SU-DHL-6 (cell line): ENCODE measurements at regions not wholly inside any gene's neighbourhood (a gene's known extent, or its start where the extent isn't known, plus 50 kb on each side); places are given as distances from the start of the nearest gene placed in this dataset.

ENCODE experiments used
- H2AFZ ChIP-seq: fragments of 200-600 bp; sonication (generic); 2 replicates; pipeline ENCODE4 v1.6.1; 2014; ENCODE audit warnings: low read depth, mild to moderate bottlenecking, moderate library complexity, mixed read lengths, antibody characterized with exemption, low read length; ENCODE audit not compliant: severe bottlenecking
- H3F3A ChIP-seq: fragments of 200-600 bp; shearing (Covaris generic); 2 replicates; pipeline ENCODE4 v1.6.0; 2016; ENCODE audit warnings: antibody characterized with exemption, mild to moderate bottlenecking; ENCODE audit not compliant: insufficient read depth
- H3K27ac ChIP-seq: fragments of 200-600 bp; sonication (generic); 2 replicates; pipeline ENCODE4 v1.5.1; 2016; ENCODE audit warnings: low read depth, mild to moderate bottlenecking, low read length, moderate library complexity, mixed read lengths
- H3K27me3 ChIP-seq: fragments of 200-600 bp; sonication (generic), shearing (Covaris generic); 2 replicates; pipeline ENCODE4 v1.6.0; 2014; ENCODE audit warnings: mild to moderate bottlenecking, low read length
- H3K36me3 ChIP-seq: fragments of 200-600 bp; sonication (generic); 2 replicates; pipeline ENCODE4 v1.6.1; 2014; ENCODE audit warnings: mild to moderate bottlenecking, low read length, mixed read lengths
- H3K4me2 ChIP-seq: fragments of 300-600, 200-600 bp; shearing (Covaris generic), sonication (generic); 2 replicates; pipeline ENCODE4 v1.6.0; 2014; ENCODE audit warnings: low read length, low read depth, mild to moderate bottlenecking; ENCODE audit not compliant: poor library complexity, severe bottlenecking
- H3K4me3 ChIP-seq: fragments of 200-600 bp; sonication (generic); 2 replicates; pipeline ENCODE4 v1.5.1; 2014; ENCODE audit warnings: antibody characterized with exemption, low read length, mild to moderate bottlenecking, mixed read lengths; ENCODE audit not compliant: insufficient read depth, poor library complexity, severe bottlenecking
- H3K79me2 ChIP-seq: fragments of 200-600 bp; sonication (generic); 2 replicates; pipeline ENCODE4 v1.6.1; 2014; ENCODE audit warnings: mild to moderate bottlenecking, low read length, moderate library complexity; ENCODE audit not compliant: insufficient read depth
- H3K9ac ChIP-seq: fragments of 200-600 bp; sonication (generic); 2 replicates; pipeline ENCODE4 v1.7.0; 2014; ENCODE audit warnings: mild to moderate bottlenecking, low read length
- H3K9me2 ChIP-seq: fragments of 200-600 bp; sonication (generic); replicated peaks from 2 replicates; pipeline ENCODE4 v1.6.1; 2014; ENCODE audit warnings: low read length; ENCODE audit not compliant: insufficient read depth
- H3K9me3 ChIP-seq: fragments of 200-600 bp; sonication (generic); 2 replicates; pipeline ENCODE4 v1.6.1; 2014; ENCODE audit warnings: low read length, mixed read lengths; ENCODE audit not compliant: insufficient read depth
- H4K20me1 ChIP-seq: fragments of 200-600 bp; sonication (generic); 2 replicates; pipeline ENCODE4 v1.6.1; 2014; ENCODE audit warnings: low read depth, mild to moderate bottlenecking, antibody characterized with exemption, low read length, moderate library complexity, mixed read lengths
- EZH2phosphoT487 ChIP-seq: fragments of 200-600 bp; sonication (generic), shearing (Covaris generic); conservative IDR thresholded peaks from 2 replicates; pipeline ENCODE4 v1.6.1; 2018; ENCODE audit warnings: mild to moderate bottlenecking, antibody characterized with exemption, low read length, moderate library complexity, mixed read lengths
- TF ChIP-seq, protein P1 (sequence below): fragments of 200-600 bp; sonication (generic); IDR thresholded peaks from one replicate; pipeline ENCODE4 v1.5.1; 2017; ENCODE audit warnings: antibody characterized with exemption, mild to moderate bottlenecking, low read length, moderate library complexity; ENCODE audit not compliant: insufficient read depth, poor library complexity, severe bottlenecking

DNA sequence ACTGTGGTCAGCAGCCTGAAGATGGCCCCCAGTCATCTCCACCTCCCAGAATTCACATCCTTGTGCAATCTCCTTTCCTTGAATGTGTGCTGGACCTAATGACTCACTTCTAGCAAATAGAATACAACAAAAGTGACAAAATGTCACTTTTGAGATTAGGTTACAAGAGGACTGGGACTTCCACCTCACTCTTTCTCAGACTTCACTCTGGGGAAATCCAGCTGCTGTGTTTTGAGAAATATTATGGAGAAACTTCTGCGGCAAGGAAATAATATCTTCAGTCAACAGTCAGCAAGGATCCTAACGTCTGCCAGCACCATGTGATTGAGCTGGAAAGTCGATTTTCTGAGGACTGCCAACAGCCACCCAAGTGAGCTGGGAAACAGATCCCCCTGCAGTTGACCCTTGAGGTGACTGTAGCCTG lies 70.5 kb upstream of the GADD45A start:
- H3K9me2 ChIP-seq = no peaks in the 10 kb centered on the region
- H3K27me3 ChIP-seq = no peaks in the 10 kb centered on the region
- no peak overlapping the region for H3K4me2 ChIP-seq
- no peaks in the 10 kb centered on the region for H3F3A ChIP-seq
- TF ChIP-seq, protein P1, sequence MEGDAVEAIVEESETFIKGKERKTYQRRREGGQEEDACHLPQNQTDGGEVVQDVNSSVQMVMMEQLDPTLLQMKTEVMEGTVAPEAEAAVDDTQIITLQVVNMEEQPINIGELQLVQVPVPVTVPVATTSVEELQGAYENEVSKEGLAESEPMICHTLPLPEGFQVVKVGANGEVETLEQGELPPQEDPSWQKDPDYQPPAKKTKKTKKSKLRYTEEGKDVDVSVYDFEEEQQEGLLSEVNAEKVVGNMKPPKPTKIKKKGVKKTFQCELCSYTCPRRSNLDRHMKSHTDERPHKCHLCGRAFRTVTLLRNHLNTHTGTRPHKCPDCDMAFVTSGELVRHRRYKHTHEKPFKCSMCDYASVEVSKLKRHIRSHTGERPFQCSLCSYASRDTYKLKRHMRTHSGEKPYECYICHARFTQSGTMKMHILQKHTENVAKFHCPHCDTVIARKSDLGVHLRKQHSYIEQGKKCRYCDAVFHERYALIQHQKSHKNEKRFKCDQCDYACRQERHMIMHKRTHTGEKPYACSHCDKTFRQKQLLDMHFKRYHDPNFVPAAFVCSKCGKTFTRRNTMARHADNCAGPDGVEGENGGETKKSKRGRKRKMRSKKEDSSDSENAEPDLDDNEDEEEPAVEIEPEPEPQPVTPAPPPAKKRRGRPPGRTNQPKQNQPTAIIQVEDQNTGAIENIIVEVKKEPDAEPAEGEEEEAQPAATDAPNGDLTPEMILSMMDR = no peak
- no peak for TF ChIP-seq EZH2phosphoT487
- no peak overlapping the region for H2AFZ ChIP-seq
- no peaks in the 10 kb centered on the region for H3K36me3 ChIP-seq
- no peaks in the 10 kb centered on the region for H3K9me3 ChIP-seq
- H3K79me2 ChIP-seq = no peaks in the 10 kb centered on the region
- H3K27ac ChIP-seq = no peak overlapping the region
- H4K20me1 ChIP-seq = no peaks in the 10 kb centered on the region
- H3K4me3 ChIP-seq = no peak overlapping the region
- no peak overlapping the region for H3K9ac ChIP-seq

DNA sequence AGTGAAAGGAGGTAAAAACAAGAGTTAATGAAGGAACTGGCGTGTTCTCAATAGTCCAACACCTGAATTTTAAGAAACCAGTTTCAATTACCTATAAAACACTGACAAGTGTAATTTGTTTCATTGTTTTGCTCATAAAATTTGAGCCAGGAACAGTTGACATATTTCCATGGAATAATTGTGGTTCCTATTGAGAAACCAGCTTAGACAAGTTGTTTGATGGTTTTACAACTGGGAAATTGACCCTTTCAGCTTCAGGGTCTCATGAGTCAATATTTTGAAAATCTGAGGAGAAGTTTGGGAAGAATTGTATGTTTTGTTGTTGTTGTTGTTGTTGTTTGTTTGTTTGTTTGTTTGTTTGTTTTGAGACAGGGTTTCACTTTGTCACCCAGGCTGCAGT lies 69.1 kb upstream of the GADD45A start:
- H3K4me3 ChIP-seq = no peak overlapping the region
- no peaks in the 10 kb centered on the region for H3F3A ChIP-seq
- no peaks in the 10 kb centered on the region for H3K36me3 ChIP-seq
- H3K79me2 ChIP-seq = no peaks in the 10 kb centered on the region
- H2AFZ ChIP-seq = no peak overlapping the region
- H3K9ac ChIP-seq = no peak overlapping the region
- no peaks in the 10 kb centered on the region for H3K27me3 ChIP-seq
- no peaks in the 10 kb centered on the region for H4K20me1 ChIP-seq
- H3K9me2 ChIP-seq = no peaks in the 10 kb centered on the region
- no peak overlapping the region for H3K27ac ChIP-seq
- TF ChIP-seq EZH2phosphoT487 = no peak
- TF ChIP-seq, protein P1 = no peak
- H3K4me2 ChIP-seq = no peak overlapping the region
- H3K9me3 ChIP-seq = no peaks in the 10 kb centered on the region

DNA sequence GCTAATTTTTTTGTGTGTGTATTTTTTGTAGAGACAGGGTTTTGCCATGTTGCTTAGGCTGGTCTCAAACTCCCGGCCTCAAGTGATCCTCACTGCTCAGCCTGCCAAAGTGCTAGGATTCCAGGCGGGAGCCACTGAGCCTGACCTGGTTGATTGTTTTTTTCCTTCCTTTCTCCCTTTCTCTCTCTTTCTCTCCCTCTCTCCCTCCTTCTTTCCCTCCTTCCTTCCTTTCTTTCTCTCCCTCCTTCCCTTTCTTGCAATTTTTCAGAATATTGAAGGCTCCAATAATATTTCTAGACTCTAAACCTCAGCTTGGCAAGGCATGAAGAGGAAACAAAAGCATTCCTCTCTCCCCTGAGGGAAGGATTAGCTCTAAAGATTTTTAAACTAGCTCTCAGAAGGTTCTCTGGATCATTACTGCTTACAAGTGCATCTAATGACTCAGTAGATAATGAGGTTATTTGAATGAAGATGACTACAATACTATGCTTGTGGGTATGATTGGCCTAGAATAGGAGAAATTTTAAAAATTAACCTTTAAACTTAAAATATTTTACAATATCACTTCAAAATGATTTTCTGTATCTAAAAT lies 68.5 kb upstream of the GADD45A start:
- TF ChIP-seq, protein P1 = no peak
- TF ChIP-seq EZH2phosphoT487 = no peak
- no peaks in the 10 kb centered on the region for H3K79me2 ChIP-seq
- no peak overlapping the region for H3K4me3 ChIP-seq
- no peak overlapping the region for H2AFZ ChIP-seq
- no peaks in the 10 kb centered on the region for H4K20me1 ChIP-seq
- H3K27me3 ChIP-seq = no peaks in the 10 kb centered on the region
- H3K27ac ChIP-seq = no peak overlapping the region
- H3K4me2 ChIP-seq = no peak overlapping the region
- no peaks in the 10 kb centered on the region for H3K9me2 ChIP-seq
- H3K9ac ChIP-seq = no peak overlapping the region
- H3F3A ChIP-seq = no peaks in the 10 kb centered on the region
- H3K9me3 ChIP-seq = no peaks in the 10 kb centered on the region
- no peaks in the 10 kb centered on the region for H3K36me3 ChIP-seq
